ENCODE measurements at regions not wholly inside any gene's neighbourhood (a gene's known extent, or its start where the extent isn't known, plus 50 kb on each side); places are given as distances from the start of the nearest gene placed in this dataset.

DNA sequence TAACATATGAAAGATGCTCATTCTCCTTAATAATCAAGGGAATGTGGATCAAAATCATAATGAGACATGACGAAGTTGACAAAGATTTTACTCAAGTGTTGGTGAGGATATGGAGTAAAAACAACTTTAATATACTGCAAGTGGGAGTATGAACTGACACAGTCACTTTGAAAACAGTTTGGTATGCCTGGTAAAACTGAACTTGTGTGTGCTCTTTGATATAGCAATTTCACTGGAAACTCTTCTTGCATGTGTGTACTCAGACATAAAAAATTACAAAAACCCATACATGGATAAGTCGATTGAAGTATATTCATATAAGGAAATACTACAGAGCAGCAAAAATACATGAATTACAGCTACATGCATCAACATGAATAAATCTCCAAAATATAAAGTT is 182.5 kb downstream of the NFKBIZ start:
- H3K9me3 ChIP-seq (replicated peaks; ENCODE audit: insufficient read depth, low read length): no peaks in the 10 kb centered on the region
- H3K4me3 ChIP-seq (ENCODE audit: low read length): no peak overlapping the region
- TF ChIP-seq EZH2 (optimal IDR thresholded peaks at IDR 0.05; ENCODE audit: low read depth, low read length) (no peak), CTCF (IDR thresholded peaks at IDR 0.05; ENCODE audit: low read length) (no peak), EZH2phosphoT487 (IDR thresholded peaks at IDR 0.05; ENCODE audit: low read length) (no peak)
- H3K27me3 ChIP-seq (replicated peaks; ENCODE audit: insufficient read depth, low read length): no peaks in the 10 kb centered on the region
- H3K4me2 ChIP-seq (ENCODE audit: low read depth, low read length): no peak overlapping the region
- H3K27ac ChIP-seq (ENCODE audit: low read length): no peak overlapping the region
- no peak overlapping the region for H3K9ac ChIP-seq (ENCODE audit: low read length)
- H3K9me2 ChIP-seq (replicated peaks; ENCODE audit: insufficient read depth, low read length): no peaks in the 10 kb centered on the region
- no peaks in the 10 kb centered on the region for H4K20me1 ChIP-seq (ENCODE audit: insufficient read depth, low read length)
- no peaks in the 10 kb centered on the region for H3K36me3 ChIP-seq (replicated peaks; ENCODE audit: insufficient read depth, low read length)
- no peaks in the 10 kb centered on the region for H3K79me2 ChIP-seq (ENCODE audit: low read length)
- no peak for DNase-seq
- H3F3A ChIP-seq (ENCODE audit: insufficient read depth, low read length): no peaks in the 10 kb centered on the region
- peaks cover 5% of the 10 kb centered on the region; the same call in 1 of the 2 replicates for H3K4me1 ChIP-seq (ENCODE audit: low read length)
- H2AFZ ChIP-seq (ENCODE audit: low read length): no peak overlapping the region

DNA sequence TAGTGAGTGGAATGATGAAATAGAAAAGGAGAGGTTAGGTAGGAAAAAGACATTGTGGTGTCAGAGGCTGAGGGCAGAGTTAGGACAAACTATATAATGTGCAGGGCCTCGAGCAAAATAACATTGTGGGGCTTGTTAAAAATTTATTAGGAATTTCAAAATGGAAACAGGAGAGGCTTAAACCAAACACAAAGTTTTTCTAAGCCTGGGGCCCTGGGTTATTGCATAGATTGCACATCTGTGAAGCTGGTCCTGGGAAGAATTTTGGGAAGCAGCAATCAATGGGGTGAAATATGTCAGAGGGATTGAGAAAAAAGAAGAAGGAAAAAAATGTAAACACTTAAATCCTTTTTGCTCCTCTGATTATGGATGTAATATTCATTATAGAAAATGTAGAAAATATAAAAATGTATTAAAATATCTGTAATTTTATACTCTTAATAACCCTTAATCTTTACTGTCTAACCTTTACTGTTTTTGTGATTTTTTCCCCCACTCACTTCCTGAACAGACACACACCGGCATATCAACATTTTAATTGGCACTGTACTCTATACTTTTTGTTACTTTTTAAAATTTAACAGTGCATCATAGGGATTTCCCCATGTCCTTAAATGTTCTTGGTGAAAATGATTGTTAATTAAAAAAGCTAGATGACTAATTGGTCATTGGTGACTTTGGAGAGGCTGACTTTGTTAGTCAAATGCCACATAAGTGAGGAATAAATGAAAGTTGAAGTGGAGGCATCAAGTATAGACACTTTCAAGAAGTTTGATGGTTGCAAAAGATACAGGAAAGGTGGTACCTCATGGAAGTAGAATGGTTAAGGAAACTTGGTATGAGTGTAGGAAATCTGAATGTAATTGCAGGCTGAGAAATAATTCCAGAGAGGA is 183.4 kb downstream of the NFKBIZ start:
- Histone ChIP-seq H3K4me2 (ENCODE audit: low read depth, low read length) (no peak overlapping the region), H3K9me2 (replicated peaks; ENCODE audit: insufficient read depth, low read length) (no peaks in the 10 kb centered on the region), H3K27me3 (replicated peaks; ENCODE audit: insufficient read depth, low read length) (no peaks in the 10 kb centered on the region), H3K9me3 (replicated peaks; ENCODE audit: insufficient read depth, low read length) (no peaks in the 10 kb centered on the region), H2AFZ (ENCODE audit: low read length) (no peak overlapping the region), H4K20me1 (ENCODE audit: insufficient read depth, low read length) (no peaks in the 10 kb centered on the region), H3K27ac (ENCODE audit: low read length) (no peak overlapping the region), H3F3A (ENCODE audit: insufficient read depth, low read length) (no peaks in the 10 kb centered on the region), H3K79me2 (ENCODE audit: low read length) (no peaks in the 10 kb centered on the region), H3K9ac (ENCODE audit: low read length) (no peak overlapping the region), H3K4me3 (ENCODE audit: low read length) (no peak overlapping the region), H3K36me3 (replicated peaks; ENCODE audit: insufficient read depth, low read length) (no peaks in the 10 kb centered on the region), H3K4me1 (ENCODE audit: low read length) (peaks cover 6% of the 10 kb centered on the region)
- TF ChIP-seq CTCF (IDR thresholded peaks at IDR 0.05; ENCODE audit: low read length) (no peak), EZH2phosphoT487 (IDR thresholded peaks at IDR 0.05; ENCODE audit: low read length) (no peak), EZH2 (optimal IDR thresholded peaks at IDR 0.05; ENCODE audit: low read depth, low read length) (no peak)
- no peak for DNase-seq

- Histone ChIP-seq H3K27ac (ENCODE audit: low read length) (no peak overlapping the region), H2AFZ (ENCODE audit: low read length) (no peak overlapping the region), H3K9me3 (replicated peaks; ENCODE audit: insufficient read depth, low read length) (no peaks in the 10 kb centered on the region), H3K4me2 (ENCODE audit: low read depth, low read length) (no peak overlapping the region), H3K4me3 (ENCODE audit: low read length) (no peak overlapping the region), H3K9ac (ENCODE audit: low read length) (no peak overlapping the region), H4K20me1 (ENCODE audit: insufficient read depth, low read length) (no peaks in the 10 kb centered on the region), H3K9me2 (replicated peaks; ENCODE audit: insufficient read depth, low read length) (no peaks in the 10 kb centered on the region), H3K4me1 (ENCODE audit: low read length) (peaks cover 17% of the 10 kb centered on the region), H3K79me2 (ENCODE audit: low read length) (no peaks in the 10 kb centered on the region), H3F3A (ENCODE audit: insufficient read depth, low read length) (peaks cover 9% of the 10 kb centered on the region; the same call in 1 of the 2 replicates), H3K27me3 (replicated peaks; ENCODE audit: insufficient read depth, low read length) (no peaks in the 10 kb centered on the region), H3K36me3 (replicated peaks; ENCODE audit: insufficient read depth, low read length) (no peaks in the 10 kb centered on the region)
- no peak for DNase-seq
- no peak for TF ChIP-seq EZH2 (optimal IDR thresholded peaks at IDR 0.05; ENCODE audit: low read depth, low read length)
- TF ChIP-seq EZH2phosphoT487 (IDR thresholded peaks at IDR 0.05; ENCODE audit: low read length): no peak
- no peak for TF ChIP-seq CTCF (IDR thresholded peaks at IDR 0.05; ENCODE audit: low read length)
Measured at GRCh38 chr3:102034639-102035451, 185.5 kb downstream of the NFKBIZ start.

All from MM.1S (cell line).